Activated CD4-positive, alpha-beta T cell treated with anti-CD3 and anti-CD28 coated beads, Interleukin-2, amount 50 U/mL, for 16 hours (primary cell): ENCODE measurements at regions not wholly inside any gene's neighbourhood (a gene's known extent, or its start where the extent isn't known, plus 50 kb on each side); places are given as distances from the start of the nearest gene placed in this dataset.
"Not testable (repeated sequence)": the region's sequence is repeated elsewhere in the genome, so short reads cannot be mapped to it uniquely, and the experiment has no call there.

Experiments used
- DNase-seq: peaks from one replicate; pipeline ENCODE4 v3.0.0-alpha.2; 2020

GRCh38 chrX:84611843-84612636 lies 109.8 kb upstream of the HDX start:
- no peak for DNase-seq

- DNase-seq = no peak
Measured at GRCh38 chrX:84634201-84634782, 132.0 kb upstream of the HDX start.

- DNase-seq = no peak
Measured at GRCh38 chrX:84666086-84666485, 163.8 kb upstream of the HDX start.

- no peak for DNase-seq
Measured at GRCh38 chrX:84690228-84690627, 188.0 kb upstream of the HDX start.

- no peak for DNase-seq
Measured at GRCh38 chrX:84709987-84710386, 207.7 kb upstream of the HDX start.

GRCh38 chrX:84710611-84711010 lies 208.4 kb upstream of the HDX start:
- DNase-seq = no peak

- DNase-seq = no peak
Measured at GRCh38 chrX:84712621-84713020, 210.4 kb upstream of the HDX start.

GRCh38 chrX:84715315-84715714 lies 213.1 kb upstream of the HDX start:
- no peak for DNase-seq

- no peak for DNase-seq
Measured at GRCh38 chrX:84717343-84717742, 215.1 kb upstream of the HDX start.

GRCh38 chrX:84721416-84721815 lies 219.2 kb upstream of the HDX start:
- DNase-seq = no peak

- no peak for DNase-seq
Measured at GRCh38 chrX:84724576-84724975, 222.3 kb upstream of the HDX start.

GRCh38 chrX:84729408-84729807 lies 227.2 kb upstream of the HDX start:
- no peak for DNase-seq

- peak; percentile 35 for DNase-seq
Measured at GRCh38 chrX:84729809-84730208, 227.6 kb upstream of the HDX start.

- no peak for DNase-seq
Measured at GRCh38 chrX:84735025-84735424, 232.8 kb upstream of the HDX start.

GRCh38 chrX:84737471-84737871 lies 235.2 kb upstream of the HDX start:
- no peak for DNase-seq

- no peak for DNase-seq
Measured at GRCh38 chrX:84747516-84747915, 245.3 kb upstream of the HDX start.

GRCh38 chrX:84748965-84749656 lies 246.9 kb upstream of the HDX start:
- no peak for DNase-seq

- DNase-seq = no peak
Measured at GRCh38 chrX:84760560-84760959, 243.1 kb upstream of the APOOL start.

- no peak for DNase-seq
Measured at GRCh38 chrX:84796321-84796720, 207.4 kb upstream of the APOOL start.

GRCh38 chrX:84830836-84831235 lies 172.8 kb upstream of the APOOL start:
- DNase-seq = no peak

GRCh38 chrX:84846541-84846940 lies 157.1 kb upstream of the APOOL start:
- DNase-seq = not testable (repeated sequence)

GRCh38 chrX:84851183-84851582 lies 152.5 kb upstream of the APOOL start:
- not testable (repeated sequence) for DNase-seq

- not testable (repeated sequence) for DNase-seq
Measured at GRCh38 chrX:84856791-84857190, 146.9 kb upstream of the APOOL start.

GRCh38 chrX:84858771-84859170 lies 144.9 kb upstream of the APOOL start:
- not testable (repeated sequence) for DNase-seq
